DMS79 treated with DMSO at 0.1 percent for 48 hours (cell line): ENCODE measurements at regions not wholly inside any gene's neighbourhood (a gene's known extent, or its start where the extent isn't known, plus 50 kb on each side); places are given as distances from the start of the nearest gene placed in this dataset.
"Not testable (repeated sequence)": the region's sequence is repeated elsewhere in the genome, so short reads cannot be mapped to it uniquely, and the experiment has no call there.

Source experiments
- DNase-seq: peaks from one replicate; lab custom pipeline; 2025; lab: John Stamatoyannopoulos, UW

GRCh38 chr9:86614871-86615849 is 260.9 kb upstream of the TUT7 start:
- DNase-seq, result no peak

- no peak for DNase-seq
Measured at GRCh38 chr9:86613943-86614342, 259.7 kb upstream of the TUT7 start.

- DNase-seq, result not testable (repeated sequence)
Measured at GRCh38 chr9:86611534-86611933, 257.3 kb upstream of the TUT7 start.

- DNase-seq, result no peak
Measured at GRCh38 chr9:86605303-86605702, 251.1 kb upstream of the TUT7 start.

GRCh38 chr9:86604741-86605140 is 250.5 kb upstream of the TUT7 start:
- no peak for DNase-seq

- DNase-seq, result no peak
Measured at GRCh38 chr9:86602715-86603114, 248.5 kb upstream of the TUT7 start.

- DNase-seq, result no peak
Measured at GRCh38 chr9:86601697-86602096, 247.5 kb upstream of the TUT7 start.

GRCh38 chr9:86600977-86601376 is 246.8 kb upstream of the TUT7 start:
- no peak for DNase-seq

- no peak for DNase-seq
Measured at GRCh38 chr9:86600291-86600690, 246.1 kb upstream of the TUT7 start.

- no peak for DNase-seq
Measured at GRCh38 chr9:86599561-86599960, 245.4 kb upstream of the TUT7 start.

GRCh38 chr9:86598411-86599239 is 244.4 kb upstream of the TUT7 start:
- DNase-seq, result no peak

GRCh38 chr9:86594724-86595123 is 240.5 kb upstream of the TUT7 start:
- DNase-seq, result no peak

GRCh38 chr9:86591472-86591871 is 237.3 kb upstream of the TUT7 start:
- no peak for DNase-seq

- DNase-seq, result no peak
Measured at GRCh38 chr9:86589730-86590129, 235.5 kb upstream of the TUT7 start.

- DNase-seq, result no peak
Measured at GRCh38 chr9:86589273-86589672, 235.1 kb upstream of the TUT7 start.

GRCh38 chr9:86586144-86586494 is 231.9 kb upstream of the TUT7 start:
- no peak for DNase-seq

GRCh38 chr9:86585422-86586143 is 231.4 kb upstream of the TUT7 start:
- DNase-seq, result no peak

- no peak for DNase-seq
Measured at GRCh38 chr9:86580688-86581087, 226.5 kb upstream of the TUT7 start.

GRCh38 chr9:86578722-86579121 is 224.5 kb upstream of the TUT7 start:
- no peak for DNase-seq

- DNase-seq, result no peak
Measured at GRCh38 chr9:86577420-86578333, 223.5 kb upstream of the TUT7 start.

- DNase-seq, result no peak
Measured at GRCh38 chr9:86575825-86576525, 221.8 kb upstream of the TUT7 start.
